Stromal cell of bone marrow (primary cell): ENCODE measurements at regions not wholly inside any gene's neighbourhood (a gene's known extent, or its start where the extent isn't known, plus 50 kb on each side); places are given as distances from the start of the nearest gene placed in this dataset.

Source experiments
- DNase-seq: peaks from one replicate; pipeline ENCODE4 v3.0.0-alpha.2; 2012; ENCODE audit warnings: low read depth

DNA sequence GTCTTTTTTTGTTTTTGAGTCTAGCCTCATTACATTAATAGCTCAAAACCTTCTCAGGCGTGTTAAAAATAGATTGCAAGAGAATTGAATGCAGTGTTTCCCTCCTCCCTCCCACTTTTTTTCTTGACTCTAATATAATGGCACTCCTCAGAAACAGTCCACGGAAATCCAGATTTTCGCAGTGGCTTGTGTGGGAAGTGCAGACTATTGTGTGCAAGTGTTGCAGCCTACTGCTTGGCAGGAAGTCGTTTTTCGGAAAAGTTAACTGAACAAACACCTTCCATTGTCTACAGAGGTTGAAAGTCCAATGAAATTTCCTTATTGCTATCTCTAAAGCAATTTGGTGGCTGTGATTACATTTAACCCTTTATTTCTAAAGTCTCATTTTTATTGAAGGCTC is 147.9 kb upstream of the E2F7 start:
- DNase-seq = no peak

- no peak for DNase-seq
These were observed 145.4 kb upstream of the E2F7 start for GRCh38 chr12:77210724-77211123.

DNA sequence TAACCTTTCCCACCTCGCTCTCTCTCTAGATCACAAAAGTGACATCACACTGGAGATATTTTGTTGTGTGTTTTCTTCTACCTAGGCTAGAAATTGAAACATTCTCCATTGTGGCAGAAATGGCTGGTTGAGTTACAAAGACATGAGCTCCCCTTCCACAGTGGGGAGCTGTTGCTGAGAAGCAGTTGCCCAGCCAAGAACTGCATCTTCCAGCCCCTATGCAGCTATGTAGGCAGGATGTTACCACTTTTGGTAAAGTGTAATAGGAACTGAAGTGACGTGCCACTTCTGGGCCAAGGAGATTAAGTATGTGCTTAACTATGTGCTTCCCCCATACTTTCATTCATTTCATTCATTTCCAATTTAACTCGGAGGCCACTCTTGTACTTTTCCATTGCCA is 138.7 kb upstream of the E2F7 start:
- no peak for DNase-seq

DNA sequence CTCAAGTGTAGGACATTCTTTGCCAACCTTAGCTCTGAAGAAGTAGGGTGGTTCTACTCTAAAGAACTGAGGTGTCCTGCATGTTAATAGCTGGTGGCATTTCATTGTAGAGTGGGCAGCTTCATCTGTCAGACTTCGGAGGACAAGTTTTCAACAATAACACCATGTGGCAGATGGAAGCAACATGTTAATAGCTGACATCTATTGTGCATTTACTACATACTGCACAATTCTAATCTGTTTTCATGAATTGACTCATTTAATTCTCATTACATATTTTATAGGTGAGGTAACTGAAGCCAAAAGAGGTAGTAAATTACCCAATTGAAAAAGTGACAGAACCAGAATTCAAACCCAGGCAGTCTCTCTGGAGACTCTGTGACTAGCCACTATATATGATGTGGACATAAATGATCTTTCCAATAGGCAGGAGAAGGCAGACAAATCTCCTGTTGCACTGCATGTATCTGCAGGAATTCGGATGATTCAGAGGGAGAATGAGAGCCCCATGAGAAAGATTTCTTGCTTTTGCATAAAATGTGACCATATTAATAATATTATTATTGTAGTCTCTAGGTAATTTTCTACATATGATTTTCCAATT is 137.2 kb upstream of the E2F7 start:
- DNase-seq = no peak

GRCh38 chr12:77189901-77190416 is 124.6 kb upstream of the E2F7 start:
- peak; percentile 80 for DNase-seq

DNA sequence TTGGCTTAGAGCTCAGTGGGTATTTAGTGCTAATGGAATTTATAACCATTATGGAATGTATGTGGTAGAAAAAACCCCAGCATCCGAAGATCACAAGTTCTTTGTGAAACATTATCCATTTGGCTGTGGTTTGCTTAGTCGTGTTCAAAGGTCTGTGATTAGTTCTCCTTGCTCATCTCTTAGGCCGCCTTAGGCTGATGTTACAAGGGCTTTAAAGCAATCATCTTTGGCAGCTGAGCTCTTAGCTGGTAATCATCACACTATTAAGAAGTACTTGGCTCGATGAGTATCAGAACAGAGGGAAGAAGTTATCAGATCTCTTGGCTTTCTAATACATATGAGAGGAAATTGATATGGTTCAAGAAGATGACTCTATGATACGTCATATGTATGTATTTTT is 124.1 kb upstream of the E2F7 start:
- DNase-seq = peak; percentile 57

DNA sequence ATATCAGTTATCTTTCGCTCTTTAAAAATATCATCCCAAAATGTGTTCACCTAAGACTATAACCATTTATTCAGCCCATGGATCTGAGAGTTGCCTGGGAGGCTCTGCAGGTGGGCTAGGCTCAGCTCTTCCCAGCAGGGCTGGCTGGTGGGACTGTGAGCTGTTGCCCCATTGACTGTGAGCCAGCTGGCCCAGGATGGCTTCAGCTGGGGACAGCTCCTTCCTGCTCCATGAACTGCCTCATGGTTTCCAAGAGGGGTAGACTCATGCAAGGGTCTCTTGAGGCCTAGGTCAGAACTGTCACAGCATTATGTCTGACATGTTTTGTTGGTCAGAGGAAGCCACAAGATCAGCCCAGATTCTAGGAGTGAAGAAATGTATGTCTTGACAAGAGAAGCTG is 114.1 kb upstream of the E2F7 start:
- DNase-seq = no peak

GRCh38 chr12:77167801-77168200 is 102.4 kb upstream of the E2F7 start:
- no peak for DNase-seq

DNA sequence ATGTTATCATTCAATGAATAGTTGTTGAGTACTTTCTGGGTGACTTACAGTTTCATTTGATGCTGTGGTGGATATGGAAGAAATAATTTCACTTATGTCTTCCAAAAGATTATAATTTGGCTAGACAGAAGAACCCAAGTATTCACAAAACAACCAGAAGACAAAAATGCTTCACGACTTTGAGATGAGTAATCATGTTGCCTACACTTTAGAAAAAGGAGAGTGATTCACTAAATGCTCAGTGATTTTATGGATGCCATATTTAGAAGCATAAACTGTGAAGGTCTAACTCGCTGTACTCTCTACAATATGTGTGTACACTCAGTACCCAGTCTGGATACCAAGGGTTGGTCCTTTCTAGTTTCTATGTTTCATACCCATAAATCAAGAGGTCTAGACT is 101.3 kb upstream of the E2F7 start:
- DNase-seq = no peak

DNA sequence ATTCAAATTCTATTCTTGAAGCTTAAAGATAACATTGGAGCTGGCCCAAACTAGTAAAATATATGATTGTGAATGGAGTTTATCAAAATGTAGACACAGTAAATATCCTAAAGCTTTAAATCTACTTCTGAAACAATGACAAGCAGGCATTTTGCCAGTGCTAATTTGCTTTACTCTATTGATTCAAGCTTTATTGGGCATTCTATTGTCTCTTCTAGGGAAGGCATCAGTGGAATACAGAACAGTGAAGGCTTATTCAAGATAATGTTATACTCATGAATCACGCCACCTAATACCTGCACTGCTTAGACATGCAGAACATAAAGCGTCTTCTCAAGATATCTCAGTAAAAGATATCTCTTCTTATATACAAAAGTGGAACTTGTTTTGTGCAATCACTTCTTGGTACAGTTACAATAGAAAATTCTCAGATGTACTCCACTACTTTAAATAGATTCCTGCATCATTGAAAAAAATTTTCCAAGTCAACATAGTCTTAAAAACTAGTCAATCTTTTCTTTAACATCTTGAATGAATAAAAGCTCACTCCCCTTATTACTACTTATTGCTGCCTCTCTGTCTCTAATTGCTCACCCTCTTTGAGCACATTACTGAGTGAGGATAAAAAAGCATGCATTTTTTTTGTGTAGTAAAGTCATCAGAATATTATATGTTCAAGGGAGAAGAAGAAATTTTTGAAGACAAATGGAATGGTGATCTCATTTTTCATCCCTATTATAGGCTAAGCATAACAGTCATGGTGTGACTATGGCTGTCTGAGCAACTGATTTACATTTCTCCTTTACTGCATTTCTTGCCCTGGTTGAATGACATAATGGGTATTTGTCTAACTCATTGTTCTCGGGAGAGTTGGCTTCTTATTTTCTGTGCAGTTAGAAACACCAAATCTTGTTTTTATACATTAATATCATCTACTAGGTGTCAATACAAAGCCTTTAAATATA is 98.0 kb upstream of the E2F7 start:
- DNase-seq = no peak

- no peak for DNase-seq
These were observed 96.6 kb upstream of the E2F7 start for GRCh38 chr12:77161944-77162343.

GRCh38 chr12:77160931-77161330 is 95.6 kb upstream of the E2F7 start:
- DNase-seq = no peak

DNA sequence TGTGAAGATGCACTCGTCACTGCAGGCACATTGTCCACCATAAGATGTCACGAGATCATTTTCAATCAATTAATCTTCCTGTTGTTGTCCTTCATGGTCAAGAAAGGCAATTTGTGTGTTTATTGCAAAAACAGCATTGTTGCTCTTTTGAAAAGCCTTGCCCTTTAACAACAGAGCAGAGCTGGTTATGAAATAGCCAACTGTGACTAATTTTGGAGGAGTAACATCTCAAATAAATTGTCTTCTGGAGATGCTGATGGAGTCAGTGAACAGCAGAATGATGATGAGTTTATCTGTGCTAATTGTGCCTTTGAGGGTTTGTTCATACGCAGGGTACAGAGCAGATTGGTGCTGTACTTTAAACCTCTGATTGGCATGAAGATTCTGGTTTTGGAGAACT is 88.3 kb upstream of the E2F7 start:
- no peak for DNase-seq

GRCh38 chr12:77152623-77153193 is 87.3 kb upstream of the E2F7 start:
- DNase-seq = peak; percentile 51

- DNase-seq = no peak
These were observed 85.7 kb upstream of the E2F7 start for GRCh38 chr12:77151030-77151429.

GRCh38 chr12:77133566-77133965 is 68.2 kb upstream of the E2F7 start:
- no peak for DNase-seq

DNA sequence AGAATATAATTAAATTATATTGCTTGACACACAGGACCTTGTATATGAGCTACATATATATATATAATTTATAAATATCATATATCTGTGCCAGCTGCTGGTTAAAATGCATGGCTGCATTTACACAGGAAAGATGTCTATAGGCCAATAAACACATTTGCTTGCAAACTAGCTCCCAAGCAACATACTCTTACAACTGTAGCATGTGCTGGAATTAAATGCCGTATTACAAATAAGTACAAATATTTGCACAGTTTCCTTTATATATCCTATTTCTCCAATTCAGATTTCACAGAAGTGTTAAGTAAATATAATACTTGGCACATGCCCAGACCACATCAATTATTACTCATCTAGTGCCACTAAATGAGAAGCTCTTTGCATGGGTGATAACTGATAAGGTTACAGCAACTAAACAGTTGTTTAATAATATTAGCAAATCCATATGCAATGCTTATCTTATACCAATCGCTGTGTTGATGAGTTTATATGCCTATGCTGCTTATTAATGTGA is 66.7 kb upstream of the E2F7 start:
- no peak for DNase-seq

DNA sequence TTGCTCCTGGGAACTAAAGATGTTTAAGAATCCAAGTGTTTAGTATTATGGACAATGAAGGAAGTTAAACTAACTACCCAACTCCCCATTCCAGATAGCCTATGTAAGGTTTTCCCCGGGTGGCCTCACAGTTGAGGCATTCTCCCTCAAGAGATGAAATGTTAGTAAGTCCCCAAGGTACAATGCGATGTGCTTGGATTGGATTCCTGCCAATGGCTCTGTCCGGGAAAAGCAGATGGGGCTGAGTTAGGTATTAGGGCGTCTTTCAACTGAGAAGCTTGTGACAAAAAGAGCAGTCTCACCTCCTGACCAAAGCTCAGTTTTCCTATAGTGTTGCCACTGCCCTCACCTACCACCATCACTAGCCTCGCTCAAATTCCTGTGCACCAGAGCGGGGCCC is 64.8 kb upstream of the E2F7 start:
- no peak for DNase-seq

- peak; percentile 92 for DNase-seq
These were observed 59.4 kb upstream of the E2F7 start for GRCh38 chr12:77124767-77125166.

DNA sequence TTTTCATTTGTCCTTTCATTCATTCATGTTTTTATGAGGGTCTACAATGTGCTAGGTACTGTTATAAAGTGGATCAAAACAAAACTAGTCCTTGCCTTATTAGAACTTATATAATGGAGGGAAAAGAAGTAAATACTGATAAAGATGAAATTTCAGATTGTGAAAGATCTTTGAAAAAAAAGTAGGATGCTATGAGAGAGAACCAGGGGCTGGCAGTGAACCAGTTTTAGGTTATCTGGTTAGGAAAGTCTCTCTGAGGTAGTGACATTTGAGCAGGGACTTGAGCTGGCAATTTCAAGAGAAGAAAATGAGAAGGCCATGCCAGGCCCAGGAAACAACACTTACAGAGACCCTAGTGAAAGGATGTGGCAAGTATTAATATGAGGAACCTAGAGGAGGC is 57.3 kb upstream of the E2F7 start:
- no peak for DNase-seq

GRCh38 chr12:77122236-77122635 is 56.9 kb upstream of the E2F7 start:
- DNase-seq = peak; percentile 92

DNA sequence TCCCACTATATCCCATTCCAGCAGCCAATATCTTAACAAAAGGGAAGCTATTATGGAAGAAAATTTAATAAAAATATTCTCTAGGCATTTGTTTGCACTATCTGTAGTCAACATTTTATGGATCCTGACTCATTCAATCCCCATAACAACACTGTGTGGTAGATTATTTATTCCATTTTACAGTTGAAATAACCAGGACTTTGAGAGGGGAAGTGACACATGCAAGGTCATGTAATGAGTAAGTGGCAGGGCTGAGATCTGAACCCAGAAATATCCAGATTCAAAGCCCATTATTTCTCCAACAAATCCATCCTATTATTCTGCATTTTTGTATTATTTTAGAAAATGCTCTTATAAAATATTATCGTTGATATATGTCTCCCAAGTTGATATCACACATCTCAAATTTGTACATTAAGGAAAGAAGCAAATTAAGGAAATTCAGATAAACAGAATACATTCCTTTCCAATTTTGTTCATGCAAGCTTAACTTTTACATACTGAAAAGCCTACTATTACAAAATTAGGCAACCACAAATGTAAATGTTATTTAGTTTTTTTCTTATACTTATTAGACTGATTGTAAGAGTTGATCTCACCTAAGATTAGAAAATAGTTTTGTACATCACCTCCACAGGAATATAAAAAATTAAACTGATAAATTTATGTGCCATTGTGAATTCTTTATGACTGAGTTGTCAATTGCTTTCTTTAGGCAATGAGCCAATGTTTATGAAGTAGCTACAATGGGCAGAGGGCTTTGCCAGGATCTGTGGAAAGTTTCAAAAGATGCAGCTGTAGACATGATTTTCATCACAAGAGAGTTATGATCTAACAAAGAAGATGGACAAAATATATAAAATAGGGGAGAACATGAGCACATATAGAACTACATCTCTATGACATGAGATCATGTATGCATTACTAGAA is 55.1 kb upstream of the E2F7 start:
- DNase-seq = peak; percentile 65
